GM23338 (cell line): ENCODE measurements at regions not wholly inside any gene's neighbourhood (a gene's known extent, or its start where the extent isn't known, plus 50 kb on each side); places are given as distances from the start of the nearest gene placed in this dataset.
A peak's percentile ranks its signal among the peaks of the same experiment; 100 is the strongest.

Experiments
- ATAC-seq: fragments of 200-7000 bp; cut with Tn5 transposase; 3 replicates; pipeline ENCODE4 v1.9.1; 2020
- DNase-seq: peaks from one replicate; pipeline ENCODE4 v3.0.0-alpha.2; 2015; ENCODE audit warnings: low spot score
- H2AFZ ChIP-seq: fragments of 200-600 bp; sonication (generic); 2 replicates; pipeline ENCODE4 v1.8.0; 2016; ENCODE audit warnings: antibody characterized with exemption, mild to moderate bottlenecking, moderate library complexity
- H3F3A ChIP-seq: fragments of 200-600 bp; sonication (generic); replicated peaks from 2 replicates; pipeline ENCODE4 v1.8.0; 2017; ENCODE audit warnings: antibody characterized with exemption, mixed run types, low read depth
- H3K27ac ChIP-seq: fragments of 200-600 bp; sonication (generic); 2 replicates; pipeline ENCODE4 v1.6.1; 2016; ENCODE audit warnings: low read depth
- H3K27me3 ChIP-seq: fragments of 200-600 bp; sonication (generic); 2 replicates; pipeline ENCODE4 v1.8.0; 2016; ENCODE audit warnings: mild to moderate bottlenecking, mixed run types, moderate library complexity; ENCODE audit not compliant: insufficient read depth
- H3K36me3 ChIP-seq: fragments of 200-600 bp; sonication (generic); 2 replicates; pipeline ENCODE4 v1.8.0; 2016; ENCODE audit warnings: mild to moderate bottlenecking; ENCODE audit not compliant: insufficient read depth
- H3K4me1 ChIP-seq: fragments of 200-600 bp; sonication (generic); 2 replicates; pipeline ENCODE4 v1.8.0; 2016; ENCODE audit warnings: mild to moderate bottlenecking, moderate library complexity; ENCODE audit not compliant: insufficient read depth
- H3K4me2 ChIP-seq: fragments of 200-600 bp; sonication (generic); 2 replicates; pipeline ENCODE4 v1.7.1; 2017; ENCODE audit warnings: mixed run types
- H3K4me3 ChIP-seq: fragments of 200-600 bp; sonication (generic); 2 replicates; pipeline ENCODE4 v1.6.1; 2016; ENCODE audit warnings: mixed run types
- H3K79me2 ChIP-seq: fragments of 200-600 bp; sonication (generic); replicated peaks from 2 replicates; pipeline ENCODE4 v1.8.0; 2017; ENCODE audit warnings: mild to moderate bottlenecking; ENCODE audit not compliant: insufficient read depth
- H3K9me2 ChIP-seq: fragments of 200-600 bp; sonication (generic); 2 replicates; pipeline ENCODE4 v1.8.0; 2017; ENCODE audit not compliant: insufficient read depth
- H4K20me1 ChIP-seq: fragments of 200-600 bp; sonication (generic); replicated peaks from 2 replicates; pipeline ENCODE4 v1.8.0; 2017; ENCODE audit warnings: mild to moderate bottlenecking; ENCODE audit not compliant: insufficient read depth
- H3K27ac Mint-ChIP-seq: 2 replicates; pipeline ENCODE4 v1.8.0; 2020; ENCODE audit warnings: inconsistent platforms, mild to moderate bottlenecking, moderate library complexity, mixed read lengths
- H3K27me3 Mint-ChIP-seq: 3 replicates; pipeline ENCODE4 v1.8.0; 2022; ENCODE audit warnings: low read depth, mild to moderate bottlenecking, moderate library complexity, mixed read lengths, inconsistent platforms; ENCODE audit not compliant: insufficient read depth, poor library complexity
- H3K36me3 Mint-ChIP-seq: 3 replicates; pipeline ENCODE4 v1.8.0; 2021; ENCODE audit warnings: low read depth, mild to moderate bottlenecking, inconsistent platforms, moderate library complexity, mixed read lengths
- H3K4me1 Mint-ChIP-seq: 3 replicates; pipeline ENCODE4 v1.8.0; 2020; ENCODE audit warnings: mild to moderate bottlenecking, inconsistent platforms, mixed read lengths
- H3K4me3 Mint-ChIP-seq: 3 replicates; pipeline ENCODE4 v1.8.0; 2021; ENCODE audit warnings: moderate library complexity, mild to moderate bottlenecking, inconsistent platforms, mixed read lengths
- H3K9me3 Mint-ChIP-seq: 3 replicates; pipeline ENCODE4 v1.8.0; 2020; ENCODE audit warnings: moderate library complexity, mild to moderate bottlenecking, inconsistent platforms, mixed read lengths
- NANOG ChIP-seq: IDR thresholded peaks from 2 replicates; pipeline ENCODE4 v1.6.1; 2016; ENCODE audit warnings: antibody characterized with exemption, borderline replicate concordance
- TF ChIP-seq, protein P1 (sequence below): fragments of 250-450 bp; sonication (Bioruptor Pico); IDR thresholded peaks from 2 replicates; pipeline ENCODE4 v1.5.0; 2020; ENCODE audit warnings: mild to moderate bottlenecking, moderate library complexity
- TF ChIP-seq, protein P2 (sequence below): IDR thresholded peaks from one replicate; pipeline ENCODE4 v1.6.1; 2018; ENCODE audit warnings: antibody characterized with exemption; ENCODE audit not compliant: unreplicated experiment
- TF ChIP-seq, protein P3 (sequence below), 2 experiments: fragments of 200-600 bp in 1 of 2; sonication (generic) in 1 of 2; conservative IDR thresholded peaks; 2 replicates each; pipeline versions ENCODE4 v1.5.1 to v1.6.1; 2016 to 2017; ENCODE audit warnings: antibody characterized with exemption in 2 of 2, low read depth in 2 of 2, mild to moderate bottlenecking in 2 of 2, moderate library complexity in 1 of 2

DNA sequence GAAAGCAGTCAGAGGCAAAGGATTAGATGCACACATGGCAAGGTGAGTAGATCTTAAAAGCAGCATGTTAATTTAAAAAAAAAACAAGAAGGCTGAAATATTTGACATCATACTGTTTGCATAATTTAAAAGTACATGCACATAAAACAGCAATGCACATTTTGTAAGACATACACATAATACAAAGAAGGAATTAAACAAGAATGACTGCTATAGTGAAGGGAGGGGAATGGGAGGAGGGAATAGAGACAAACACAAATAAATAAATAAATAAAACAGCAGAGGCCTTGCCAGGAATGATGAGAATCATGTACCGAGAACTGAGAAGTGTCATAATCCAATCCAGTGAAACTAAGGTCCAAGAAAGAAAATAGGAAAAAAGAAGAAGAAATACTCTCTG lies 486.2 kb upstream of the API5 start (continued):
- TF ChIP-seq, protein P1, sequence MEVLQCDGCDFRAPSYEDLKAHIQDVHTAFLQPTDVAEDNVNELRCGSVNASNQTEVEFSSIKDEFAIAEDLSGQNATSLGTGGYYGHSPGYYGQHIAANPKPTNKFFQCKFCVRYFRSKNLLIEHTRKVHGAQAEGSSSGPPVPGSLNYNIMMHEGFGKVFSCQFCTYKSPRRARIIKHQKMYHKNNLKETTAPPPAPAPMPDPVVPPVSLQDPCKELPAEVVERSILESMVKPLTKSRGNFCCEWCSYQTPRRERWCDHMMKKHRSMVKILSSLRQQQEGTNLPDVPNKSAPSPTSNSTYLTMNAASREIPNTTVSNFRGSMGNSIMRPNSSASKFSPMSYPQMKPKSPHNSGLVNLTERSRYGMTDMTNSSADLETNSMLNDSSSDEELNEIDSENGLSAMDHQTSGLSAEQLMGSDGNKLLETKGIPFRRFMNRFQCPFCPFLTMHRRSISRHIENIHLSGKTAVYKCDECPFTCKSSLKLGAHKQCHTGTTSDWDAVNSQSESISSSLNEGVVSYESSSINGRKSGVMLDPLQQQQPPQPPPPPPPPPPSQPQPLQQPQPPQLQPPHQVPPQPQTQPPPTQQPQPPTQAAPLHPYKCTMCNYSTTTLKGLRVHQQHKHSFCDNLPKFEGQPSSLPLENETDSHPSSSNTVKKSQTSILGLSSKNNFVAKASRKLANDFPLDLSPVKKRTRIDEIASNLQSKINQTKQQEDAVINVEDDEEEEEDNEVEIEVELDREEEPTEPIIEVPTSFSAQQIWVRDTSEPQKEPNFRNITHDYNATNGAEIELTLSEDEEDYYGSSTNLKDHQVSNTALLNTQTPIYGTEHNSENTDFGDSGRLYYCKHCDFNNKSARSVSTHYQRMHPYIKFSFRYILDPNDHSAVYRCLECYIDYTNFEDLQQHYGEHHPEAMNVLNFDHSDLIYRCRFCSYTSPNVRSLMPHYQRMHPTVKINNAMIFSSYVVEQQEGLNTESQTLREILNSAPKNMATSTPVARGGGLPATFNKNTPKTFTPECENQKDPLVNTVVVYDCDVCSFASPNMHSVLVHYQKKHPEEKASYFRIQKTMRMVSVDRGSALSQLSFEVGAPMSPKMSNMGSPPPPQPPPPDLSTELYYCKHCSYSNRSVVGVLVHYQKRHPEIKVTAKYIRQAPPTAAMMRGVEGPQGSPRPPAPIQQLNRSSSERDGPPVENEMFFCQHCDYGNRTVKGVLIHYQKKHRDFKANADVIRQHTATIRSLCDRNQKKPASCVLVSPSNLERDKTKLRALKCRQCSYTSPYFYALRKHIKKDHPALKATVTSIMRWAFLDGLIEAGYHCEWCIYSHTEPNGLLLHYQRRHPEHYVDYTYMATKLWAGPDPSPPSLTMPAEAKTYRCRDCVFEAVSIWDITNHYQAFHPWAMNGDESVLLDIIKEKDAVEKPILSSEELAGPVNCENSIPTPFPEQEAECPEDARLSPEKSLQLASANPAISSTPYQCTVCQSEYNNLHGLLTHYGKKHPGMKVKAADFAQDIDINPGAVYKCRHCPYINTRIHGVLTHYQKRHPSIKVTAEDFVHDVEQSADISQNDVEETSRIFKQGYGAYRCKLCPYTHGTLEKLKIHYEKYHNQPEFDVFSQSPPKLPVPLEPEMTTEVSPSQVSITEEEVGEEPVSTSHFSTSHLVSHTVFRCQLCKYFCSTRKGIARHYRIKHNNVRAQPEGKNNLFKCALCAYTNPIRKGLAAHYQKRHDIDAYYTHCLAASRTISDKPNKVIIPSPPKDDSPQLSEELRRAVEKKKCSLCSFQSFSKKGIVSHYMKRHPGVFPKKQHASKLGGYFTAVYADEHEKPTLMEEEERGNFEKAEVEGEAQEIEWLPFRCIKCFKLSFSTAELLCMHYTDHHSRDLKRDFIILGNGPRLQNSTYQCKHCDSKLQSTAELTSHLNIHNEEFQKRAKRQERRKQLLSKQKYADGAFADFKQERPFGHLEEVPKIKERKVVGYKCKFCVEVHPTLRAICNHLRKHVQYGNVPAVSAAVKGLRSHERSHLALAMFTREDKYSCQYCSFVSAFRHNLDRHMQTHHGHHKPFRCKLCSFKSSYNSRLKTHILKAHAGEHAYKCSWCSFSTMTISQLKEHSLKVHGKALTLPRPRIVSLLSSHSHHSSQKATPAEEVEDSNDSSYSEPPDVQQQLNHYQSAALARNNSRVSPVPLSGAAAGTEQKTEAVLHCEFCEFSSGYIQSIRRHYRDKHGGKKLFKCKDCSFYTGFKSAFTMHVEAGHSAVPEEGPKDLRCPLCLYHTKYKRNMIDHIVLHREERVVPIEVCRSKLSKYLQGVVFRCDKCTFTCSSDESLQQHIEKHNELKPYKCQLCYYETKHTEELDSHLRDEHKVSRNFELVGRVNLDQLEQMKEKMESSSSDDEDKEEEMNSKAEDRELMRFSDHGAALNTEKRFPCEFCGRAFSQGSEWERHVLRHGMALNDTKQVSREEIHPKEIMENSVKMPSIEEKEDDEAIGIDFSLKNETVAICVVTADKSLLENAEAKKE (CRISPR knock-in tag): no peak

DNA sequence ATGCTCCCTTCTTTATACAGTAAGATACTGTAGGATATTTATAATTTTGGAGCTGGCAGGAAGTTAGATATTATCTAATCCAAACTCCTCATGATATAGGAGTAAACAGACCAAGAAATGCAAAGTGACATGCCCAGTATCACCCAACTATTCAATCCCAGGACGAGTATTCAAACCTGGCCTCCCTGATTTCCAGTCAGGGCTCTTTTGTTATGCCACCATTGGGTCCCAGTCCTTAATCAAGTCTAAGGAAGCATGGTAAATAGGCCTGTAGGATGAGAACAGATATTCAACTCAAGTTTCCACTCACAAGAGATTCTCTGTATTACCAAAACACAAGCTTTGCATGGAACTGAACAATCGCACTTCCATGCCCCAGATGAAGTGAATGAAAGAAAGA lies 484.0 kb upstream of the API5 start:
- H3K4me1 Mint-ChIP-seq: no peaks in the 10 kb centered on the region
- no peak overlapping the region for H3K27ac Mint-ChIP-seq
- H3K27me3 Mint-ChIP-seq: no peaks in the 10 kb centered on the region
- TF ChIP-seq NANOG: no peak
- TF ChIP-seq, protein P2, sequence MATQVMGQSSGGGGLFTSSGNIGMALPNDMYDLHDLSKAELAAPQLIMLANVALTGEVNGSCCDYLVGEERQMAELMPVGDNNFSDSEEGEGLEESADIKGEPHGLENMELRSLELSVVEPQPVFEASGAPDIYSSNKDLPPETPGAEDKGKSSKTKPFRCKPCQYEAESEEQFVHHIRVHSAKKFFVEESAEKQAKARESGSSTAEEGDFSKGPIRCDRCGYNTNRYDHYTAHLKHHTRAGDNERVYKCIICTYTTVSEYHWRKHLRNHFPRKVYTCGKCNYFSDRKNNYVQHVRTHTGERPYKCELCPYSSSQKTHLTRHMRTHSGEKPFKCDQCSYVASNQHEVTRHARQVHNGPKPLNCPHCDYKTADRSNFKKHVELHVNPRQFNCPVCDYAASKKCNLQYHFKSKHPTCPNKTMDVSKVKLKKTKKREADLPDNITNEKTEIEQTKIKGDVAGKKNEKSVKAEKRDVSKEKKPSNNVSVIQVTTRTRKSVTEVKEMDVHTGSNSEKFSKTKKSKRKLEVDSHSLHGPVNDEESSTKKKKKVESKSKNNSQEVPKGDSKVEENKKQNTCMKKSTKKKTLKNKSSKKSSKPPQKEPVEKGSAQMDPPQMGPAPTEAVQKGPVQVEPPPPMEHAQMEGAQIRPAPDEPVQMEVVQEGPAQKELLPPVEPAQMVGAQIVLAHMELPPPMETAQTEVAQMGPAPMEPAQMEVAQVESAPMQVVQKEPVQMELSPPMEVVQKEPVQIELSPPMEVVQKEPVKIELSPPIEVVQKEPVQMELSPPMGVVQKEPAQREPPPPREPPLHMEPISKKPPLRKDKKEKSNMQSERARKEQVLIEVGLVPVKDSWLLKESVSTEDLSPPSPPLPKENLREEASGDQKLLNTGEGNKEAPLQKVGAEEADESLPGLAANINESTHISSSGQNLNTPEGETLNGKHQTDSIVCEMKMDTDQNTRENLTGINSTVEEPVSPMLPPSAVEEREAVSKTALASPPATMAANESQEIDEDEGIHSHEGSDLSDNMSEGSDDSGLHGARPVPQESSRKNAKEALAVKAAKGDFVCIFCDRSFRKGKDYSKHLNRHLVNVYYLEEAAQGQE: no peak
- TF ChIP-seq, protein P3, sequence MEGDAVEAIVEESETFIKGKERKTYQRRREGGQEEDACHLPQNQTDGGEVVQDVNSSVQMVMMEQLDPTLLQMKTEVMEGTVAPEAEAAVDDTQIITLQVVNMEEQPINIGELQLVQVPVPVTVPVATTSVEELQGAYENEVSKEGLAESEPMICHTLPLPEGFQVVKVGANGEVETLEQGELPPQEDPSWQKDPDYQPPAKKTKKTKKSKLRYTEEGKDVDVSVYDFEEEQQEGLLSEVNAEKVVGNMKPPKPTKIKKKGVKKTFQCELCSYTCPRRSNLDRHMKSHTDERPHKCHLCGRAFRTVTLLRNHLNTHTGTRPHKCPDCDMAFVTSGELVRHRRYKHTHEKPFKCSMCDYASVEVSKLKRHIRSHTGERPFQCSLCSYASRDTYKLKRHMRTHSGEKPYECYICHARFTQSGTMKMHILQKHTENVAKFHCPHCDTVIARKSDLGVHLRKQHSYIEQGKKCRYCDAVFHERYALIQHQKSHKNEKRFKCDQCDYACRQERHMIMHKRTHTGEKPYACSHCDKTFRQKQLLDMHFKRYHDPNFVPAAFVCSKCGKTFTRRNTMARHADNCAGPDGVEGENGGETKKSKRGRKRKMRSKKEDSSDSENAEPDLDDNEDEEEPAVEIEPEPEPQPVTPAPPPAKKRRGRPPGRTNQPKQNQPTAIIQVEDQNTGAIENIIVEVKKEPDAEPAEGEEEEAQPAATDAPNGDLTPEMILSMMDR (conservative IDR thresholded peaks at IDR 0.05; ENCODE audit: low read depth in 2 of 2): no peak

More for the DNA sequence above, 484.0 kb upstream of the API5 start:
- Histone ChIP-seq H3K79me2 (no peaks in the 10 kb centered on the region), H3K9me2 (no peaks in the 10 kb centered on the region), H3K27ac (no peak overlapping the region), H3K4me2 (no peak overlapping the region), H3K27me3 (no peaks in the 10 kb centered on the region), H4K20me1 (no peaks in the 10 kb centered on the region), H3K4me1 (peaks cover 5% of the 10 kb centered on the region; the same call in 1 of the 2 replicates), H3F3A (no peaks in the 10 kb centered on the region), H3K36me3 (no peaks in the 10 kb centered on the region), H3K4me3 (no peak overlapping the region), H2AFZ (0 out of 2 replicates have a peak overlapping the region, but pooled peaks have one; percentile 38)
- peaks cover 92% of the 10 kb centered on the region for H3K9me3 Mint-ChIP-seq
- DNase-seq (no peak), ATAC-seq (no peak)
- H3K36me3 Mint-ChIP-seq: peaks cover 10% of the 10 kb centered on the region; the same call in 2 of the 3 replicates
- no peak overlapping the region for H3K4me3 Mint-ChIP-seq
